Pancreas (tissue), 10 donors: ENCODE measurements at regions not wholly inside any gene's neighbourhood (a gene's known extent, or its start where the extent isn't known, plus 50 kb on each side); places are given as distances from the start of the nearest gene placed in this dataset.

Experiments
- ATAC-seq, 4 donors: fragments of 200-7000 bp; cut with Tn5 transposase; one replicate each; pipeline versions ENCODE4 v1.8.0 to v1.9.1; 2020; ENCODE audit warnings: mild to moderate bottlenecking in 4 of 4, moderate library complexity in 4 of 4
- DNase-seq, 6 donors: peaks; one replicate each; pipeline ENCODE4 v3.0.0-alpha.2; 2020
- FAIRE-seq: peaks from 2 replicates; lab custom pipeline; 2012; peaks lifted over from hg19 to GRCh38; lab: Jason Lieb, UNC
- H3K27ac ChIP-seq, 4 donors: fragments of 200-600 bp; sonication (generic); 1 replicate in 3 of 4; 2 replicates in 1 of 4; pipeline versions ENCODE4 v1.5.0 to v1.8.0; 2020
- H3K27me3 ChIP-seq, 4 donors: fragments of 200-600 bp; one replicate each; pipeline ENCODE4 v1.8.0; 2021
- H3K36me3 ChIP-seq, 3 donors: fragments of 200-600 bp; sonication (generic) in 1 of 3; one replicate each; pipeline versions ENCODE4 v1.5.0 to v1.8.0; 2020 to 2021
- H3K4me1 ChIP-seq, 3 donors: fragments of 200-600 bp; one replicate each; pipeline ENCODE4 v1.8.0; 2021
- H3K4me3 ChIP-seq, 4 donors: fragments of 200-600 bp; sonication (generic) in 2 of 4; one replicate each; pipeline versions ENCODE4 v1.5.0 to v1.8.0; 2020 to 2021
- H3K9me3 ChIP-seq, 4 donors: fragments of 200-600 bp; one replicate each; pipeline ENCODE4 v1.8.0; 2021
- CTCF ChIP-seq, 4 donors: fragments of 200-600 bp; sonication (generic) in 3 of 4; IDR thresholded peaks; one replicate each; pipeline versions ENCODE4 v1.5.0 to v1.8.0; 2021; ENCODE audit warnings: antibody characterized with exemption in 4 of 4
- WGBS, 2 donors: extraction: QIAGEN DNeasy Blood & Tissue Kit; methylation state at CpG; one replicate each; pipeline ENCODE4 v1.1.7; 2013; 5-methylcytosine and 5-hydroxymethylcytosine counted together
- intact Hi-C, 3 donors: fragments of 100-400 bp; cut with DNase I; formaldehyde crosslinking; loops; one replicate each; pipeline versions ENCODE4 v1.11.1 to v1.14.2; 2022
- donor health status: healthy with polysubstance abuse.
- donor health status: DM: no; HTN: no; CAD: no; lungs with moderate emphysema.
- donor health status: DM: no; HTN: no; CAD: no.
- donor health status: control.
- donor health status: control.
- donor health status: Bipolar disorder and iron deficiency.
- donor health status: DM: yes; HTN: yes; CAD: no.
- donor health status: DM: no; HTN: no; CAD: no.
- donor health status: DM: no; HTN: no; CAD: no.
- donor health status: DM: yes; HTN: yes; CAD: no.

- intact Hi-C loops = no loop called here
- Histone ChIP-seq H3K9me3 (no peaks in the 10 kb centered on the region), H3K27me3 (no peaks in the 10 kb centered on the region), H3K27ac (no peak overlapping the region), H3K36me3 (no peaks in the 10 kb centered on the region), H3K4me3 (no peak overlapping the region), H3K4me1 (no peaks in the 10 kb centered on the region)
- FAIRE-seq (no peak), DNase-seq (no peak), ATAC-seq (no peak)
- no peak for TF ChIP-seq CTCF (IDR thresholded peaks at IDR 0.05)
- WGBS, 2 donors = 61 to 67% methylated on average over 5 of the region's 5 CpGs
These were observed 386.5 kb downstream of the GRIN2B start for GRCh38 chr12:13594731-13595514.

- ATAC-seq (no peak), FAIRE-seq (no peak), DNase-seq (no peak)
- Histone ChIP-seq H3K27me3 (no peaks in the 10 kb centered on the region), H3K4me3 (no peak overlapping the region), H3K27ac (no peak overlapping the region), H3K9me3 (no peaks in the 10 kb centered on the region), H3K4me1 (no peaks in the 10 kb centered on the region), H3K36me3 (no peaks in the 10 kb centered on the region)
- 70 to 81% methylated on average over 3 of the region's 3 CpGs for WGBS, 2 donors
- TF ChIP-seq CTCF (IDR thresholded peaks at IDR 0.05) = no peak
- intact Hi-C loops = no loop called here
These were observed 389.1 kb downstream of the GRIN2B start for GRCh38 chr12:13592063-13592942.

- TF ChIP-seq CTCF (IDR thresholded peaks at IDR 0.05) = no peak
- no peaks in the 10 kb centered on the region for H3K9me3 ChIP-seq
- H3K4me3 ChIP-seq = no peak overlapping the region
- intact Hi-C loops = no loop called here
- no peaks in the 10 kb centered on the region for H3K27me3 ChIP-seq
- no peak for FAIRE-seq
- no peaks in the 10 kb centered on the region for H3K36me3 ChIP-seq
- no peak for DNase-seq
- no peak overlapping the region for H3K27ac ChIP-seq
- ATAC-seq = no peak
- no peaks in the 10 kb centered on the region for H3K4me1 ChIP-seq
These were observed 389.9 kb downstream of the GRIN2B start for GRCh38 chr12:13591488-13591887.

- Histone ChIP-seq H3K27ac (no peak overlapping the region), H3K36me3 (no peaks in the 10 kb centered on the region), H3K4me3 (no peak overlapping the region), H3K27me3 (no peaks in the 10 kb centered on the region), H3K4me1 (no peaks in the 10 kb centered on the region), H3K9me3 (no peaks in the 10 kb centered on the region)
- DNase-seq (no peak), ATAC-seq (no peak), FAIRE-seq (no peak)
- WGBS, 2 donors = 52 to 60% methylated on average over 6 of the region's 6 CpGs
- intact Hi-C loops = no loop called here
- TF ChIP-seq CTCF (IDR thresholded peaks at IDR 0.05) = no peak
These were observed 390.3 kb downstream of the GRIN2B start for GRCh38 chr12:13591059-13591458.
